Erythroblast (primary cell): ENCODE measurements at regions not wholly inside any gene's neighbourhood (a gene's known extent, or its start where the extent isn't known, plus 50 kb on each side); places are given as distances from the start of the nearest gene placed in this dataset.

Experiments used
- GATA1 ChIP-seq: IDR thresholded peaks from 2 replicates; pipeline ENCODE4 v1.6.1; 2011; ENCODE audit warnings: low read depth, mild to moderate bottlenecking, control low read depth, low read length, moderate library complexity
- POLR2A ChIP-seq: IDR thresholded peaks from 2 replicates; pipeline ENCODE4 v1.6.1; 2011; ENCODE audit warnings: mild to moderate bottlenecking, low read length

- TF ChIP-seq POLR2A (no peak), GATA1 (no peak)
Measured at GRCh38 chr12:65536876-65537681, 258.6 kb downstream of the MSRB3 start.
